Loucy (cell line): ENCODE measurements at regions not wholly inside any gene's neighbourhood (a gene's known extent, or its start where the extent isn't known, plus 50 kb on each side); places are given as distances from the start of the nearest gene placed in this dataset.

ENCODE experiments used
- H2AFZ ChIP-seq: fragments of 200-600 bp; sonication (generic); 2 replicates; pipeline ENCODE4 v1.6.0; 2016; ENCODE audit warnings: antibody characterized with exemption, mild to moderate bottlenecking, low read length, moderate library complexity
- H3F3A ChIP-seq: fragments of 200-600 bp; 2 replicates; pipeline ENCODE4 v1.6.0; 2016; ENCODE audit warnings: antibody characterized with exemption, low read depth, mild to moderate bottlenecking
- H3K27me3 ChIP-seq: fragments of 200-600 bp; sonication (generic); 2 replicates; pipeline ENCODE4 v1.6.1; 2014; ENCODE audit warnings: low read length, mild to moderate bottlenecking; ENCODE audit not compliant: insufficient read depth, poor library complexity, severe bottlenecking
- H3K36me3 ChIP-seq: fragments of 200-600 bp; sonication (generic); 2 replicates; pipeline ENCODE4 v1.6.1; 2016; ENCODE audit warnings: low read length; ENCODE audit not compliant: insufficient read depth
- H3K4me1 ChIP-seq: fragments of 200-600 bp; sonication (generic); 2 replicates; pipeline ENCODE4 v1.5.1; 2014; ENCODE audit warnings: low read length, mild to moderate bottlenecking; ENCODE audit not compliant: insufficient read depth, poor library complexity, severe bottlenecking
- H3K4me2 ChIP-seq: fragments of 200-600 bp; sonication (generic); 2 replicates; pipeline ENCODE4 v1.6.0; 2014; ENCODE audit warnings: antibody characterized with exemption, low read length, low read depth, mild to moderate bottlenecking; ENCODE audit not compliant: poor library complexity, severe bottlenecking
- H3K4me3 ChIP-seq: fragments of 200-600 bp; sonication (generic); 2 replicates; pipeline ENCODE4 v1.5.1; 2014; ENCODE audit warnings: low read length, mild to moderate bottlenecking, mixed read lengths; ENCODE audit not compliant: poor library complexity, severe bottlenecking
- H3K79me2 ChIP-seq: fragments of 200-600 bp; sonication (generic); 2 replicates; pipeline ENCODE4 v1.6.1; 2014; ENCODE audit warnings: low read length; ENCODE audit not compliant: insufficient read depth
- H3K9ac ChIP-seq: fragments of 200-600 bp; sonication (generic); 2 replicates; pipeline ENCODE4 v1.6.0; 2014; ENCODE audit warnings: mild to moderate bottlenecking, low read depth, low read length, moderate library complexity; ENCODE audit not compliant: poor library complexity, severe bottlenecking
- H3K9me2 ChIP-seq: fragments of 200-600 bp; sonication (generic); replicated peaks from 2 replicates; pipeline ENCODE4 v1.6.1; 2016; ENCODE audit warnings: low read depth, low read length, mixed read lengths
- H3K9me3 ChIP-seq: fragments of 200-600 bp; sonication (generic); 2 replicates; pipeline ENCODE4 v1.6.1; 2014; ENCODE audit warnings: mild to moderate bottlenecking, antibody characterized with exemption, low read length, low read depth; ENCODE audit not compliant: insufficient read depth
- H4K20me1 ChIP-seq: fragments of 200-600 bp; sonication (generic); 2 replicates; pipeline ENCODE4 v1.6.0; 2014; ENCODE audit warnings: antibody characterized with exemption, low read length, mild to moderate bottlenecking; ENCODE audit not compliant: insufficient read depth, poor library complexity, severe bottlenecking
- EZH2phosphoT487 ChIP-seq: fragments of 200-600 bp; IDR thresholded peaks from 2 replicates; pipeline ENCODE4 v1.6.1; 2018; ENCODE audit warnings: antibody characterized with exemption, mild to moderate bottlenecking, moderate library complexity, borderline replicate concordance
- TF ChIP-seq, protein P1 (sequence below): fragments of 200-600 bp; sonication (generic); conservative IDR thresholded peaks from 2 replicates; pipeline ENCODE4 v1.5.1; 2014; ENCODE audit warnings: mild to moderate bottlenecking, antibody characterized with exemption, low read length

GRCh38 chr18:55862693-55863390, 274.9 kb upstream of the TCF4 start:
- TF ChIP-seq, protein P1, sequence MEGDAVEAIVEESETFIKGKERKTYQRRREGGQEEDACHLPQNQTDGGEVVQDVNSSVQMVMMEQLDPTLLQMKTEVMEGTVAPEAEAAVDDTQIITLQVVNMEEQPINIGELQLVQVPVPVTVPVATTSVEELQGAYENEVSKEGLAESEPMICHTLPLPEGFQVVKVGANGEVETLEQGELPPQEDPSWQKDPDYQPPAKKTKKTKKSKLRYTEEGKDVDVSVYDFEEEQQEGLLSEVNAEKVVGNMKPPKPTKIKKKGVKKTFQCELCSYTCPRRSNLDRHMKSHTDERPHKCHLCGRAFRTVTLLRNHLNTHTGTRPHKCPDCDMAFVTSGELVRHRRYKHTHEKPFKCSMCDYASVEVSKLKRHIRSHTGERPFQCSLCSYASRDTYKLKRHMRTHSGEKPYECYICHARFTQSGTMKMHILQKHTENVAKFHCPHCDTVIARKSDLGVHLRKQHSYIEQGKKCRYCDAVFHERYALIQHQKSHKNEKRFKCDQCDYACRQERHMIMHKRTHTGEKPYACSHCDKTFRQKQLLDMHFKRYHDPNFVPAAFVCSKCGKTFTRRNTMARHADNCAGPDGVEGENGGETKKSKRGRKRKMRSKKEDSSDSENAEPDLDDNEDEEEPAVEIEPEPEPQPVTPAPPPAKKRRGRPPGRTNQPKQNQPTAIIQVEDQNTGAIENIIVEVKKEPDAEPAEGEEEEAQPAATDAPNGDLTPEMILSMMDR = no peak
- H3K9ac ChIP-seq = no peak overlapping the region

DNA sequence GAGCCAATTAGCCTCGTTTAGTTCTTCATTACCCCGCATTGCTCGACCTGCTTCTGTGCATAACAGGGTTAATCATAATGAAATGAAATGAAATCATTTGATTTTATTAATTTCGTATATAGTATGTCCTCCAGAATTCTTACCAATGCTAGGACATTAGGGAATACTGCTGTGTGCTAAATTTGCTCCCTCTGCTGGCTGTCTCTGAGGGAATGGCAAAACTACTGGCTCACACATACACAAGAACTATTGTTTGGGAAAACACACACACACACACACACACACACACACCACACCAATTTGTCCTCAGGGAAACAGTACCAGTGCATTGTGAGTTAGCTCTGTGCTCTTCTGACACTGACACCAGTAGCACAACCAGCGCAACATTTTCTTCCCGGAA, 273.3 kb upstream of the TCF4 start:
- Histone ChIP-seq H3K4me2 (no peak overlapping the region), H3K36me3 (no peaks in the 10 kb centered on the region), H3K9me3 (no peaks in the 10 kb centered on the region), H3F3A (no peaks in the 10 kb centered on the region), H3K9me2 (no peaks in the 10 kb centered on the region), H2AFZ (no peak overlapping the region), H3K79me2 (no peaks in the 10 kb centered on the region), H4K20me1 (no peaks in the 10 kb centered on the region), H3K9ac (no peak overlapping the region), H3K27me3 (no peaks in the 10 kb centered on the region), H3K4me3 (no peak overlapping the region), H3K4me1 (no peaks in the 10 kb centered on the region)
- TF ChIP-seq EZH2phosphoT487 = no peak
- TF ChIP-seq, protein P1 = peak; percentile 52

More at GRCh38 chr18:55862693-55863390, 274.9 kb upstream of the TCF4 start:
- H3K4me3 ChIP-seq = no peak overlapping the region
- no peak overlapping the region for H2AFZ ChIP-seq
- H3K27me3 ChIP-seq = no peaks in the 10 kb centered on the region
- no peaks in the 10 kb centered on the region for H3K79me2 ChIP-seq
- H3K9me3 ChIP-seq = no peaks in the 10 kb centered on the region
- no peaks in the 10 kb centered on the region for H3K9me2 ChIP-seq
- no peak overlapping the region for H3K4me2 ChIP-seq
- H3K4me1 ChIP-seq = no peaks in the 10 kb centered on the region
- no peaks in the 10 kb centered on the region for H3F3A ChIP-seq
- H4K20me1 ChIP-seq = no peaks in the 10 kb centered on the region
- H3K36me3 ChIP-seq = no peaks in the 10 kb centered on the region

GRCh38 chr18:55858661-55859515, 270.9 kb upstream of the TCF4 start:
- Histone ChIP-seq H3K9ac (no peak overlapping the region), H3K79me2 (no peaks in the 10 kb centered on the region), H3K27me3 (no peaks in the 10 kb centered on the region), H2AFZ (no peak overlapping the region), H3K9me2 (no peaks in the 10 kb centered on the region), H3K4me3 (no peak overlapping the region), H4K20me1 (no peaks in the 10 kb centered on the region), H3K4me1 (no peaks in the 10 kb centered on the region), H3K9me3 (no peaks in the 10 kb centered on the region), H3F3A (no peaks in the 10 kb centered on the region), H3K36me3 (no peaks in the 10 kb centered on the region), H3K4me2 (no peak overlapping the region)
- TF ChIP-seq, protein P1 = no peak
- no peak for TF ChIP-seq EZH2phosphoT487
